BE2C (cell line): ENCODE measurements at regions not wholly inside any gene's neighbourhood (a gene's known extent, or its start where the extent isn't known, plus 50 kb on each side); places are given as distances from the start of the nearest gene placed in this dataset.

Experiments used
- DNase-seq: peaks from one replicate; pipeline ENCODE4 v3.0.0-alpha.2; 2020
- H3K27me3 ChIP-seq: fragments of 250-450 bp; sonication (Bioruptor Pico); 2 replicates; pipeline ENCODE4 v1.5.1; 2020; ENCODE audit warnings: mild to moderate bottlenecking
- H3K36me3 ChIP-seq: fragments of 250-450 bp; sonication (Bioruptor Pico); 2 replicates; pipeline ENCODE4 v1.5.1; 2020; ENCODE audit warnings: mild to moderate bottlenecking
- H3K4me1 ChIP-seq: fragments of 250-450 bp; sonication (Bioruptor Pico); 2 replicates; pipeline ENCODE4 v1.5.1; 2020
- H3K4me3 ChIP-seq: 2 replicates; pipeline ENCODE4 v1.5.1; 2011; ENCODE audit warnings: low read depth, low read length
- H3K9me3 ChIP-seq: fragments of 250-450 bp; sonication (Bioruptor Pico); 2 replicates; pipeline ENCODE4 v1.5.1; 2020
- TF ChIP-seq, protein P1 (sequence below): IDR thresholded peaks from 2 replicates; pipeline ENCODE4 v1.5.1; 2012; ENCODE audit warnings: mild to moderate bottlenecking, low read depth, low read length

DNA sequence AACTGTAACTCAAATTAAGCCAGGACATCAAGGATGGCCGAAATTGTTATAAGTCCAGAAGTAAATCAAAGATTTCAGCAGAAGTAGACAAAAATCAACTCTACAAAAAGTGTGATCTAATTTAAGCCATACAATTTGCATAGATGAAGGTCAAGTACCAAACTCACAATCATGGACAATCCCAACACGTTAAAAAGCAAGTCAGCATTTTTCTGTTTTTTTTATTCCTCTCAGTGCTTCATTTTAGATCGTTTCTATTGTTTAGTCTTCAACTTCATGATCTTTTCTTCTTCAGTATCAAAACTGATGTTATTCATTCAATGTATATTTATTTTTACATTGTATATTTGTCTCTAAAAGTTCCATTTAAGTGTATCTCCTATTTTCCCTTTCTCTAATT, 674.3 kb upstream of the PHF14 start:
- H3K4me1 ChIP-seq, result peaks cover 9% of the 10 kb centered on the region
- H3K36me3 ChIP-seq, result no peaks in the 10 kb centered on the region
- H3K27me3 ChIP-seq, result no peaks in the 10 kb centered on the region
- no peak overlapping the region for H3K4me3 ChIP-seq
- no peaks in the 10 kb centered on the region for H3K9me3 ChIP-seq
- DNase-seq, result no peak
- TF ChIP-seq, protein P1, sequence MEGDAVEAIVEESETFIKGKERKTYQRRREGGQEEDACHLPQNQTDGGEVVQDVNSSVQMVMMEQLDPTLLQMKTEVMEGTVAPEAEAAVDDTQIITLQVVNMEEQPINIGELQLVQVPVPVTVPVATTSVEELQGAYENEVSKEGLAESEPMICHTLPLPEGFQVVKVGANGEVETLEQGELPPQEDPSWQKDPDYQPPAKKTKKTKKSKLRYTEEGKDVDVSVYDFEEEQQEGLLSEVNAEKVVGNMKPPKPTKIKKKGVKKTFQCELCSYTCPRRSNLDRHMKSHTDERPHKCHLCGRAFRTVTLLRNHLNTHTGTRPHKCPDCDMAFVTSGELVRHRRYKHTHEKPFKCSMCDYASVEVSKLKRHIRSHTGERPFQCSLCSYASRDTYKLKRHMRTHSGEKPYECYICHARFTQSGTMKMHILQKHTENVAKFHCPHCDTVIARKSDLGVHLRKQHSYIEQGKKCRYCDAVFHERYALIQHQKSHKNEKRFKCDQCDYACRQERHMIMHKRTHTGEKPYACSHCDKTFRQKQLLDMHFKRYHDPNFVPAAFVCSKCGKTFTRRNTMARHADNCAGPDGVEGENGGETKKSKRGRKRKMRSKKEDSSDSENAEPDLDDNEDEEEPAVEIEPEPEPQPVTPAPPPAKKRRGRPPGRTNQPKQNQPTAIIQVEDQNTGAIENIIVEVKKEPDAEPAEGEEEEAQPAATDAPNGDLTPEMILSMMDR, result no peak

DNA sequence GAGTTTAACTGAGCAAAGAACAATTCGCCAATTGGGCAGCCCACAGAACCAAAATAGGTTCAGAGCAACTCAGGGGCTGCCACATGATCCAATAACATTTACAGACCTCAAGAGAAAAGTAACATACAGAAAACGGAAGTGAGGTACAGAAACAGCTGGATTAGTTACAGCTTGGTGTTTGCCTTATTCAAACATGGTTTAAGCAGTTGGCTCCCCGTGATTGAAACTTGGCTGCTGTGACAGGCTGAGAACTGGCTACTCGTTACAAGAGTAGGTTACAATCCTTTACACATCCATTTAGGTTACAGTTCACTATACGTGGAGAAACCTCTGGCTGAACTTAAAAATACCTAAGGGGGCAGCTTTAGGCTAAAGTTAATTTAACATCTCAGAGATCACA, 673.1 kb upstream of the PHF14 start:
- H3K27me3 ChIP-seq, result no peaks in the 10 kb centered on the region

DNA sequence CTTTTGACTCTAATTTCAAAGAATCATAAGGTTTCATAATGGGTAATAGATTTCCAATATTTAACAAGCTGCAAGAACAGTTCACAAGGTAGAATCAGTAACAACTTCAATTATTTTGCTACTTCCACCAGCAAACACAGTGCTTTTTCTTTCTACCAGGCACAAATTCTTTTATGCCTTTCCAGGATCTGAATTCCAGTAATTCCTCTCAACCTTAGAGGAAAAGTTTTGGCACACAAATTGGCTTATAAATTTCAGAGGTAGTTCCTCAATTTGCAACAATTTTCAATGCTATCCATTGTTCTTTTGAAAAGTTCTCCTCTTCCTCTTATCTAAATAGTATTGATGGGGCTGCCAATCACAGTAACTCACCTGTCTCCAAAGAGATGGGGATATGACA, 665.4 kb upstream of the PHF14 start:
- Histone ChIP-seq H3K4me3 (no peak overlapping the region), H3K9me3 (no peaks in the 10 kb centered on the region), H3K36me3 (no peaks in the 10 kb centered on the region), H3K4me1 (no peaks in the 10 kb centered on the region), H3K27me3 (no peaks in the 10 kb centered on the region)
- no peak for DNase-seq
- TF ChIP-seq, protein P1, result no peak

More for the DNA sequence above, 673.1 kb upstream of the PHF14 start:
- no peaks in the 10 kb centered on the region for H3K36me3 ChIP-seq
- DNase-seq, result no peak
- peaks cover 9% of the 10 kb centered on the region for H3K4me1 ChIP-seq
- H3K9me3 ChIP-seq, result no peaks in the 10 kb centered on the region
- TF ChIP-seq, protein P1, result no peak
- no peak overlapping the region for H3K4me3 ChIP-seq

DNA sequence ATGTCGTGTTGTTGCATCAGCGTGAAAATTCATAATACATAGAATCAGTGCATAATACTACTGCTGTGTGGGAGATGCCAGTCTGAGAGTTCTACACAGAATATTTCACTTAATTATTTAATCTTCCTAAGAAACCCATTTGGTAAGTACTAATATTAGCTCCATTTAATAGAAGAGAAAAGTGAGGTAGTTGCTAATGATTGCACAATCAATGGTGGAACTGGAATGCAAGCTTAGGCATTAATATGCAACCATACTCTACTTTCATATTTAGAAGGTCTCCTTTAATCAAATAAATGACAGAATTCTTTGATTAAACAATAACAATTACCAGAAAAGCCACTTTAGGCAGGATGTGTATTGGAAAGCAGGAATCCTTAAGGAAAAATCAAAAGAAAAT, 660.7 kb upstream of the PHF14 start:
- Histone ChIP-seq H3K36me3 (no peaks in the 10 kb centered on the region), H3K27me3 (no peaks in the 10 kb centered on the region), H3K4me3 (no peak overlapping the region), H3K9me3 (no peaks in the 10 kb centered on the region), H3K4me1 (no peaks in the 10 kb centered on the region)
- TF ChIP-seq, protein P1, result no peak
- no peak for DNase-seq

DNA sequence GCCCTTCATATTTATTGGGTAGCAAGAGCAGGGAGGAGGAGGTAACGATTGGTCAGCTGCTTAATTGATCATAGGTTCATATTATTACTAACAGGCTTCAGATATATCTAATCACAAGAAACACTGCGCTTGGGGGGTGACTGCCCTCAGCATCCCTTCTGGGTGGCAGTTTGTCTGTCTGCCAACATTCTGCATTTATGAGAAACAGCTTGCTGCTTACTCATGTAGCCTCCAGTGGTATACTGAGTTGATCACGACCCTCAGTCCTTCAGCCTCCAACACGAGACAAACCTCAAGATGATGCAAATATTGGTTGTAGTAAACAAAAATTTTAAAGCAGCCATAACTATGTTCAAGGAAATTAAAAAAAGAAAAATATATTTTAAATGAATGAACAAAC, 657.8 kb upstream of the PHF14 start:
- Histone ChIP-seq H3K27me3 (no peaks in the 10 kb centered on the region), H3K4me3 (no peak overlapping the region), H3K36me3 (no peaks in the 10 kb centered on the region), H3K9me3 (no peaks in the 10 kb centered on the region), H3K4me1 (no peaks in the 10 kb centered on the region)
- DNase-seq, result no peak
- TF ChIP-seq, protein P1, result no peak

DNA sequence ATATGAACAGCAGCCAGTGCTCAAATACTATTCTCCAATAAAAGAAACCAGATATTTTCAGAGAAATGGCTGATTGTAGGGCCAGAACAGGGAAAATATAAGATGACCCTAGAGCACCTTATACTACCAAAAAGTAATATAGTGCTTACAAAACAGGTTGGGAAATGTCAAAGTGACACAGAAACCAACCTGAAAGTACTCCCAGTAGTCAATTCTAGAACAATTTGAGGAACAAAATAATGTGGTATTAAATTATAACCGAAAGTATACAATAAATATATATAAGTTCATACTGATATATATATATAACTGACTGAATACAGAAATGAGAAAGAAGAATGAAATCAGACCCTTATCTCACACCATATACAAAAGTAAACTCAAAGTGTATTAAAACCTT, 657.2 kb upstream of the PHF14 start:
- TF ChIP-seq, protein P1, result no peak
- H3K36me3 ChIP-seq, result no peaks in the 10 kb centered on the region
- H3K27me3 ChIP-seq, result no peaks in the 10 kb centered on the region
- no peak overlapping the region for H3K4me3 ChIP-seq
- H3K9me3 ChIP-seq, result no peaks in the 10 kb centered on the region
- no peaks in the 10 kb centered on the region for H3K4me1 ChIP-seq
- no peak for DNase-seq
